Right atrium auricular region (tissue), 2 donors: ENCODE measurements at regions not wholly inside any gene's neighbourhood (a gene's known extent, or its start where the extent isn't known, plus 50 kb on each side); places are given as distances from the start of the nearest gene placed in this dataset.
A peak's percentile ranks its signal among the peaks of the same experiment; 100 is the strongest.
"Not testable (repeated sequence)": the region's sequence is repeated elsewhere in the genome, so short reads cannot be mapped to it uniquely, and the experiment has no call there.

Experiments
- DNase-seq: peaks from one replicate; pipeline ENCODE4 v3.0.0-alpha.2; 2019; ENCODE audit warnings: low spot score
- H3K27ac ChIP-seq, 2 donors: fragments of 200-600 bp; sonication (generic); 1 replicate in 1 of 2; 2 replicates in 1 of 2; pipeline ENCODE4 v1.5.1; 2016 to 2019
- H3K27me3 ChIP-seq, 2 donors: fragments of 200-600 bp; sonication (generic); one replicate each; pipeline versions ENCODE4 v1.5.1 to v1.6.0; 2017 to 2019
- H3K36me3 ChIP-seq: fragments of 200-600 bp; sonication (generic); one replicate; pipeline ENCODE4 v1.5.1; 2016
- H3K4me1 ChIP-seq, 2 donors: fragments of 200-600 bp; sonication (generic); one replicate each; pipeline versions ENCODE4 v1.5.1 to v1.6.0; 2017 to 2019
- H3K4me3 ChIP-seq, 2 donors: fragments of 200-600 bp; sonication (generic); 1 replicate in 1 of 2; 2 replicates in 1 of 2; pipeline ENCODE4 v1.5.1; 2017 to 2019; ENCODE audit warnings: mild to moderate bottlenecking in 1 of 2, moderate library complexity in 1 of 2
- H3K9me3 ChIP-seq, 2 donors: fragments of 200-600 bp; sonication (generic); one replicate each; pipeline ENCODE4 v1.5.1; 2019
- TF ChIP-seq, protein P1 (sequence below), 2 donors: fragments of 200-600 bp; sonication (generic); IDR thresholded peaks; one replicate each; pipeline ENCODE4 v1.5.1; 2019; ENCODE audit warnings: antibody characterized with exemption in 2 of 2

DNA sequence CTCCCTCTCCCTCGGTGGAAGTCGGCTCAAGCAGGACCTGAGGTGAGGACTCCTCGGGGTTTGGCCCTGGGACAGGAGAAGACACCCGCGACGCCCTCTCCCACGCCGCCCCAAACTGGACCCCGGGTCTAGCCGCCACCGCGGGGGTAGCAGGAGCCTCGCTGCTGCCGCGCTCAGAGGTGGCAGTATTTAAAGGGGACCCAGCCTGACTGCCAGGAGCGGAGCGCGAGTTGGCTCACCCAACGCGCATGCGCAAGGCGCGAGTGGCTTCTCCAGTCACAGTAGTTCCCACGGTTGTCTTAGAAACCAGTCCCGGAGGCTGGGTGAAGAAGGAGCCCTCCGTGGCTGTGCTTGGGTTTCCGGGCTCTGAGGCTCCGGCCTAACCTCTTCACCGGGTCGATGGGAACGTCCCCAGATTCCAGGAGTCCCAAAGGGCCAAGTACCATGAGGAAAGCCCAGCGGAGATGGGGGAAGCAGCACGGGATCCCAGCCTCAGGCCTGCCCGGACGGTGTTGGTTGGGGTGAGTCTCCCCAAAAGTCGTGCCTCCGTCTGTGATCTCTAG lies 477.8 kb downstream of the SPATA31A7 start:
- no peaks in the 10 kb centered on the region for H3K9me3 ChIP-seq
- no peaks in the 10 kb centered on the region for H3K4me1 ChIP-seq
- peak; percentile 50 for DNase-seq
- TF ChIP-seq, protein P1, sequence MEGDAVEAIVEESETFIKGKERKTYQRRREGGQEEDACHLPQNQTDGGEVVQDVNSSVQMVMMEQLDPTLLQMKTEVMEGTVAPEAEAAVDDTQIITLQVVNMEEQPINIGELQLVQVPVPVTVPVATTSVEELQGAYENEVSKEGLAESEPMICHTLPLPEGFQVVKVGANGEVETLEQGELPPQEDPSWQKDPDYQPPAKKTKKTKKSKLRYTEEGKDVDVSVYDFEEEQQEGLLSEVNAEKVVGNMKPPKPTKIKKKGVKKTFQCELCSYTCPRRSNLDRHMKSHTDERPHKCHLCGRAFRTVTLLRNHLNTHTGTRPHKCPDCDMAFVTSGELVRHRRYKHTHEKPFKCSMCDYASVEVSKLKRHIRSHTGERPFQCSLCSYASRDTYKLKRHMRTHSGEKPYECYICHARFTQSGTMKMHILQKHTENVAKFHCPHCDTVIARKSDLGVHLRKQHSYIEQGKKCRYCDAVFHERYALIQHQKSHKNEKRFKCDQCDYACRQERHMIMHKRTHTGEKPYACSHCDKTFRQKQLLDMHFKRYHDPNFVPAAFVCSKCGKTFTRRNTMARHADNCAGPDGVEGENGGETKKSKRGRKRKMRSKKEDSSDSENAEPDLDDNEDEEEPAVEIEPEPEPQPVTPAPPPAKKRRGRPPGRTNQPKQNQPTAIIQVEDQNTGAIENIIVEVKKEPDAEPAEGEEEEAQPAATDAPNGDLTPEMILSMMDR (IDR thresholded peaks at IDR 0.05), result no peak
- no peak overlapping the region for H3K27ac ChIP-seq
- no peak overlapping the region for H3K4me3 ChIP-seq
- no peaks in the 10 kb centered on the region for H3K36me3 ChIP-seq
- H3K27me3 ChIP-seq, result no peaks in the 10 kb centered on the region

DNA sequence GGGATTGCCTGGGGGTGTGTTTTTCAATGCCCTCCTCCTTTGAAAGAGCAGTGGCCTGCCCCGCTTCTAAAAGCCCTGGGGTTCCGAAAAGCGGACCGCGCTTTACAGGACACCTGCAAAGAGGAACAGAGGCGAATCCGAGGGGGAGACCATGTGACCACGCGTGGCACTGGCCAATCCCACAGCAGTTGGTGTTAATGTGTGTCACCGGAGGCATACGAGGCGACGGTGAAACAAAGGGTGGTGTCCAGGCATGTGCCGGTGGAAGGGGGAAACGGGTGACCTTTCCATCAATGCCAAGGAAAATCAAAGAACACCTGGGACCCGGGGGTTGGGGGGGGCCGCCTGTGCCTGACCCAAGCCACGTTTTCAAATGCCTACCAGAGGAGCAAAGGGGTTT lies 478.4 kb downstream of the SPATA31A7 start:
- H3K4me3 ChIP-seq, H3K27ac ChIP-seq, H3K4me1 ChIP-seq, H3K9me3 ChIP-seq, H3K27me3 ChIP-seq, H3K36me3 ChIP-seq: not testable (repeated sequence)
- peak; percentile 5 for DNase-seq

DNA sequence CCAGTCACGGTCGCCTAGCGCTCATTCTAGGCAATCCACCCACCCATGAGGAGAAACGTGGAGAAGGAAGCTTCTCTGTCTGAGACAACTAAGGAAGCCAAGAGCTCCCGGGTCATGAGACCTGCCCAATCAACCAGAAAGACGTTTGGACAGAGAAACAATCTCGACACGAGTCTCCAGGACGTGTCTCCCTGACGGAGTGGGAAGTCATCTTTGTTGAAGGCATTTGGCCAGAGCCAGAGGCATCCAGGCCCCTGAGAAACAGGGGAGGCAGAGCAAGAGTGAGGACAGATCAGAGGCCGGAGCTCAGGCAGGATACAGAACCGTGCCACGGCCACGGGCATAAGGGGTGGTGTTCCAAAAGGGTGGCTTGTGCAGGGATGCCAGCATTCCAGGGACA lies 479.0 kb downstream of the SPATA31A7 start:
- DNase-seq, result peak; percentile 32
- Histone ChIP-seq H3K27ac (no peak overlapping the region), H3K4me1 (no peaks in the 10 kb centered on the region), H3K27me3 (no peaks in the 10 kb centered on the region), H3K9me3 (no peaks in the 10 kb centered on the region), H3K36me3 (no peaks in the 10 kb centered on the region), H3K4me3 (no peak overlapping the region)
- TF ChIP-seq, protein P1 (IDR thresholded peaks at IDR 0.05), result no peak

DNA sequence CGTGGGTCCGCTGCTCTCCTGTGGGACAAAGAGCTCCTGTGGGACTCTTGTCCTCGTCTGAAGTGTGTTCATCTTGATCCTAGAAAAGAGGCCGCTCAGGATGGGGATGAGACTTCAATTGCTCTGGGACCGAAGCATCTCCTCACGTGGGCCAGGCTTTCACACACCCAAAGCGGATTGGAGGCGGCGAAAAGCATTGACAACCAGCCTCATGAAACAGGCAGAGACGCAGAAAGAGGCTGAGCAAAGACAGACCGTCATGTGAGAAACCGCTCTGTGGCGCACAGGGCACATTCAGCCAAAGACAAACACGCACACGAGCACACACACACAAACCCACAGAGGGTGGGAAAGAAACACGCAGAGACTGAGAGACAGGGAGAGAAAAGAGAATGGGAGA lies 479.5 kb downstream of the SPATA31A7 start:
- no peaks in the 10 kb centered on the region for H3K27me3 ChIP-seq
- no peaks in the 10 kb centered on the region for H3K9me3 ChIP-seq
- peak; percentile 23 for DNase-seq
- H3K4me3 ChIP-seq, result no peak overlapping the region
- no peak overlapping the region for H3K27ac ChIP-seq
- no peaks in the 10 kb centered on the region for H3K4me1 ChIP-seq
- TF ChIP-seq, protein P1 (IDR thresholded peaks at IDR 0.05), result no peak
- H3K36me3 ChIP-seq, result no peaks in the 10 kb centered on the region

DNA sequence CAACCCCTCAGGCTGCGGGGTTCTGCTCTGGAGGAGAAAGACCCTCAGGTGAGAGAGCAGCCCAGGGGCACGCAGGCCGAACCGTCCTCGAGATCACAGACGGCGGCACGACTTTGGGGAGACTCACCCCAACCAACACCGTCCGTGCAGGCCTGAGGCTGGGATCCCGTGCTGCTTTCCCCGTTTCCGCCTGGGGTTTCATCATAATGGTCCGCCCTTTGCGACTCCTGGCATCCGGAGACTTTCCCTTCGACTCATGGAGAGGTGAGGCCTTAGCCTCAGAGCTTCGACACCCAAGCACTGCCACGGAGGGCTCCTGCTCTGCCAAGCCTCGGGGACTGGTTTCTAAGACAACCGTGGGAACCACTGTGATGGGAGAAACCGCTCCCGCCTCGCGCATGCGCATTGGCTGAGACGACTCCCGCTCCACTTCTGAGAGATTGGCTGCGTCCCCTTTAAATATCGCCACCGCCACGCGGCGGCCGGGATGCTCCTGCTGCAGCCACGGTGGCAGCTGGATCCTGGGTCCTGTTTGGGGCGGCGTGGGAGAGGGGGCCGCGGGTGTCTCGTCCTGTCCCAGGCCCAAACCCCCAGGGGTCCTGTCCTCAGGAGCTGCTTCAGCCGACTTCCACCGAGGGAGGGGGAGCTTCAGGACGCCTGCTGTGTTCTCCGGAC lies 480.1 kb downstream of the SPATA31A7 start:
- not testable (repeated sequence) for H3K27me3 ChIP-seq, H3K4me1 ChIP-seq, H3K36me3 ChIP-seq, H3K27ac ChIP-seq, H3K4me3 ChIP-seq, H3K9me3 ChIP-seq
- peak; percentile 38 for DNase-seq

DNA sequence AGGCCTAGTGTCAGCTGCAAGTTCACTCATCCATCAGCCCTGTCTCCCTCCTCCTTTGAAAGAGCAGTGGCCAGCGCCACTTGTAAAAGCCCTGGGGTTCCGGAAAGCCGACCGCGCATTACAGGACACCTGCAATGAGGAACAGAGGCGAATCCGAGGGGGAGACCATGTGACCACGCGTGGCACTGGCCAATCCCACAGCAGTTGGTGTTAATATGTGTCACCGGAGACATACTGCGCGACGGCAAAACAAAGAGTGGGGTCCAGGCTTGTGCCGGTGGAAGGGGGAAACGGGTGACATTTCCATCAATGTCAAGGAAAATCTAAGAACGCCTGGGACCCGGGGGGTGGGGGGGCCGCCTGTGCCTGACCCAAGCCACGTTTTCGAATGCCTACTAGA lies 480.8 kb downstream of the SPATA31A7 start:
- DNase-seq, result no peak
- H3K4me3 ChIP-seq, result no peak overlapping the region
- no peak overlapping the region for H3K27ac ChIP-seq
- H3K4me1 ChIP-seq, result no peaks in the 10 kb centered on the region
- H3K9me3 ChIP-seq, result no peaks in the 10 kb centered on the region
- no peaks in the 10 kb centered on the region for H3K27me3 ChIP-seq
- H3K36me3 ChIP-seq, result no peaks in the 10 kb centered on the region
- TF ChIP-seq, protein P1 (IDR thresholded peaks at IDR 0.05), result no peak
